Keratinocyte (primary cell): ENCODE measurements at regions not wholly inside any gene's neighbourhood (a gene's known extent, or its start where the extent isn't known, plus 50 kb on each side); places are given as distances from the start of the nearest gene placed in this dataset.

ENCODE experiments used
- EZH2 ChIP-seq: IDR thresholded peaks from one replicate; pipeline ENCODE4 v1.6.1; 2012; ENCODE audit warnings: inconsistent platforms, mild to moderate bottlenecking, low read length, moderate library complexity
- TF ChIP-seq, protein P1 (sequence below), 3 experiments: IDR thresholded peaks in 1 of 3; conservative IDR thresholded peaks in 1 of 3; optimal IDR thresholded peaks in 1 of 3; 2 replicates in 2 of 3; 3 replicates in 1 of 3; pipeline versions ENCODE3 to v1.5.1; 2011; ENCODE audit warnings: low read length in 3 of 3, mild to moderate bottlenecking in 3 of 3, moderate library complexity in 2 of 3, control low read depth in 1 of 3, inconsistent platforms in 1 of 3; ENCODE audit not compliant: insufficient read depth in 2 of 3; ENCODE audit errors: extremely low read depth in 1 of 3

DNA sequence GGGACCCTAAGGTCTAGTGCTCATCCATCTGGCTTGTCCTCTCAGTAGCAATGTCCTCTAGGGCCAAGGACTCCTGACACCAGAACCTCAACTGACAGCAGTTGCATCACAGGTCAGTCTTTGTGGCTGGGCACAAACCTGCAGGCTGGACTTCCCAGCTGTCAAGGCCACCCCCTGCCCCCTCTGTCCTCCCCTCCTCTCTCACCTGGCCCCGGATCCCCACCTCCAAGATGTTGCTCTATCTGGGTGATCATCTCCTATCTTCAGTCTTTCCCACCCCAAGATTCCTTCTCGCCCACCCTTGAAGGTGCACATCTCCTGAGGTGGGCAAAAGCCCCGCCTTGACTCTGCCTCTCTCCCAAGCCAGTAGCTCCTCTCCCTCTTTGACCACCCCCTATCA lies 131.8 kb upstream of the SRSF6 start:
- TF ChIP-seq EZH2, result no peak
- TF ChIP-seq, protein P1, sequence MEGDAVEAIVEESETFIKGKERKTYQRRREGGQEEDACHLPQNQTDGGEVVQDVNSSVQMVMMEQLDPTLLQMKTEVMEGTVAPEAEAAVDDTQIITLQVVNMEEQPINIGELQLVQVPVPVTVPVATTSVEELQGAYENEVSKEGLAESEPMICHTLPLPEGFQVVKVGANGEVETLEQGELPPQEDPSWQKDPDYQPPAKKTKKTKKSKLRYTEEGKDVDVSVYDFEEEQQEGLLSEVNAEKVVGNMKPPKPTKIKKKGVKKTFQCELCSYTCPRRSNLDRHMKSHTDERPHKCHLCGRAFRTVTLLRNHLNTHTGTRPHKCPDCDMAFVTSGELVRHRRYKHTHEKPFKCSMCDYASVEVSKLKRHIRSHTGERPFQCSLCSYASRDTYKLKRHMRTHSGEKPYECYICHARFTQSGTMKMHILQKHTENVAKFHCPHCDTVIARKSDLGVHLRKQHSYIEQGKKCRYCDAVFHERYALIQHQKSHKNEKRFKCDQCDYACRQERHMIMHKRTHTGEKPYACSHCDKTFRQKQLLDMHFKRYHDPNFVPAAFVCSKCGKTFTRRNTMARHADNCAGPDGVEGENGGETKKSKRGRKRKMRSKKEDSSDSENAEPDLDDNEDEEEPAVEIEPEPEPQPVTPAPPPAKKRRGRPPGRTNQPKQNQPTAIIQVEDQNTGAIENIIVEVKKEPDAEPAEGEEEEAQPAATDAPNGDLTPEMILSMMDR (optimal IDR thresholded peaks at IDR 0.05 in 1 of 3, IDR thresholded peaks at IDR 0.05 in 1 of 3, conservative IDR thresholded peaks at IDR 0.05 in 1 of 3; ENCODE audit: extremely low read depth in 1 of 3, insufficient read depth in 2 of 3, low read length in 3 of 3), result no peak
